HG02981 (cell line): ENCODE measurements at regions not wholly inside any gene's neighbourhood (a gene's known extent, or its start where the extent isn't known, plus 50 kb on each side); places are given as distances from the start of the nearest gene placed in this dataset.

Experiments used
- ATAC-seq: cut with Tn5 transposase; IDR thresholded peaks from one replicate; pipeline ENCODE4 v1.9.1; 2021; ENCODE audit warnings: mild to moderate bottlenecking, moderate library complexity; ENCODE audit not compliant: unreplicated experiment

GRCh38 chr10:78894841-78895195 is 173.9 kb upstream of the ZMIZ1 start:
- no peak for ATAC-seq

- ATAC-seq = no peak
Observed at GRCh38 chr10:78895469-78895868, 173.3 kb upstream of the ZMIZ1 start.

GRCh38 chr10:78896159-78896928 is 172.4 kb upstream of the ZMIZ1 start:
- ATAC-seq = no peak

- ATAC-seq = no peak
Observed at GRCh38 chr10:78898341-78899097, 170.2 kb upstream of the ZMIZ1 start.

- no peak for ATAC-seq
Observed at GRCh38 chr10:78899098-78899754, 169.5 kb upstream of the ZMIZ1 start.

- no peak for ATAC-seq
Observed at GRCh38 chr10:78899996-78900714, 168.6 kb upstream of the ZMIZ1 start.

GRCh38 chr10:78900715-78901430 is 167.9 kb upstream of the ZMIZ1 start:
- no peak for ATAC-seq

- no peak for ATAC-seq
Observed at GRCh38 chr10:78901694-78902093, 167.1 kb upstream of the ZMIZ1 start.

- no peak for ATAC-seq
Observed at GRCh38 chr10:78902815-78903214, 166.0 kb upstream of the ZMIZ1 start.

GRCh38 chr10:78903341-78903940 is 165.3 kb upstream of the ZMIZ1 start:
- ATAC-seq = no peak

- no peak for ATAC-seq
Observed at GRCh38 chr10:78904196-78904595, 164.6 kb upstream of the ZMIZ1 start.

- ATAC-seq = no peak
Observed at GRCh38 chr10:78905015-78905956, 163.5 kb upstream of the ZMIZ1 start.

- no peak for ATAC-seq
Observed at GRCh38 chr10:78905957-78906308, 162.8 kb upstream of the ZMIZ1 start.

- no peak for ATAC-seq
Observed at GRCh38 chr10:78906734-78907390, 161.9 kb upstream of the ZMIZ1 start.

GRCh38 chr10:78907551-78908211 is 161.1 kb upstream of the ZMIZ1 start:
- no peak for ATAC-seq

- no peak for ATAC-seq
Observed at GRCh38 chr10:78909221-78909620, 159.5 kb upstream of the ZMIZ1 start.

- ATAC-seq = no peak
Observed at GRCh38 chr10:78910021-78910420, 158.7 kb upstream of the ZMIZ1 start.

- no peak for ATAC-seq
Observed at GRCh38 chr10:78910476-78910875, 158.3 kb upstream of the ZMIZ1 start.
